Coronary artery (tissue), 2 donors: ENCODE measurements at regions not wholly inside any gene's neighbourhood (a gene's known extent, or its start where the extent isn't known, plus 50 kb on each side); places are given as distances from the start of the nearest gene placed in this dataset.

Source experiments
- DNase-seq: peaks from one replicate; pipeline ENCODE4 v3.0.0-alpha.2; 2017; ENCODE audit warnings: low spot score
- H3K27ac ChIP-seq, 2 donors: fragments of 200-600 bp; sonication (generic); one replicate each; pipeline ENCODE4 v1.5.1; 2016 to 2019
- H3K4me3 ChIP-seq: fragments of 200-600 bp; sonication (generic); 2 replicates; pipeline ENCODE4 v1.5.1; 2016; ENCODE audit warnings: mild to moderate bottlenecking, moderate library complexity
- TF ChIP-seq, protein P1 (sequence below): fragments of 200-600 bp; sonication (generic); IDR thresholded peaks from one replicate; pipeline ENCODE4 v1.5.1; 2019; ENCODE audit warnings: antibody characterized with exemption

DNA sequence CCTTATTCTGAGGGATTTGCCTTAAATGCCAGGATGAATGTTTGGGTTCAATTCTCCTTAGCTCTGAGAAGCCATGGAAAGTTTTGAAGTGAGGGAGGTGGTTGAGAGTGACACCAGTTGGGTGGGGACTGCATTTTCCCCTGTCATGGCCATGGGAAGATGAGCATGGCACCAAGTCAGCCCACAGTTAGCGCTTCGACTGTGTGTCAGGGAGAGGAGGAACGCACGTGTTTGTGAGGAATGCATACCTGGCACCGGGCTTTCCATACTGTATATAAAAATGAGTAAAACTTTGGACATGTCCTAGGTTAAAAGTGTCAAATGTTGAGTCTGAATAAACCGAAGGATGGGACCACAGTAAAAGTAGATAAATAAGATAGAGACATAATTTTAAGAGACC is 187.5 kb upstream of the KL start:
- Histone ChIP-seq H3K4me3 (no peak overlapping the region), H3K27ac (no peak overlapping the region)
- DNase-seq: no peak
- TF ChIP-seq, protein P1, sequence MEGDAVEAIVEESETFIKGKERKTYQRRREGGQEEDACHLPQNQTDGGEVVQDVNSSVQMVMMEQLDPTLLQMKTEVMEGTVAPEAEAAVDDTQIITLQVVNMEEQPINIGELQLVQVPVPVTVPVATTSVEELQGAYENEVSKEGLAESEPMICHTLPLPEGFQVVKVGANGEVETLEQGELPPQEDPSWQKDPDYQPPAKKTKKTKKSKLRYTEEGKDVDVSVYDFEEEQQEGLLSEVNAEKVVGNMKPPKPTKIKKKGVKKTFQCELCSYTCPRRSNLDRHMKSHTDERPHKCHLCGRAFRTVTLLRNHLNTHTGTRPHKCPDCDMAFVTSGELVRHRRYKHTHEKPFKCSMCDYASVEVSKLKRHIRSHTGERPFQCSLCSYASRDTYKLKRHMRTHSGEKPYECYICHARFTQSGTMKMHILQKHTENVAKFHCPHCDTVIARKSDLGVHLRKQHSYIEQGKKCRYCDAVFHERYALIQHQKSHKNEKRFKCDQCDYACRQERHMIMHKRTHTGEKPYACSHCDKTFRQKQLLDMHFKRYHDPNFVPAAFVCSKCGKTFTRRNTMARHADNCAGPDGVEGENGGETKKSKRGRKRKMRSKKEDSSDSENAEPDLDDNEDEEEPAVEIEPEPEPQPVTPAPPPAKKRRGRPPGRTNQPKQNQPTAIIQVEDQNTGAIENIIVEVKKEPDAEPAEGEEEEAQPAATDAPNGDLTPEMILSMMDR: no peak

DNA sequence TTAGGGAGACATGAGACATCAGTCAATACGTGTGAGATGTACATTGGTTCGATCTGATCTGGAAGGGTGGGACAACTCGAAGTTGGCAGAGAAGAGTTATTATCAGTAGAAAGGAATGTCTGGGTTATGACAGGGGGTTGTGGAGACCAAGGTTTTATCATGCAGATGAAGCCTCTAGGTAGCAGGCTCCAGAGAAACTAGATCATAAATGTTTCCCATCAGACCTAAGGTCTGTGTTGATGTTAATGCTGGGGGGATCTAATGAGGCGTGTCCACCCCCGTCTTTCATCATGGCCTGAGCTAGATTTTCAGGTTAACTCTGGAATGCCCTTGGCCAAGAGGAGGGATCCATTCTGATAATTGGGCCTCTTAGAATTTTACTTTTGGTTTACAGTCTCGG is 187.0 kb upstream of the KL start:
- TF ChIP-seq, protein P1: no peak
- no peak overlapping the region for H3K27ac ChIP-seq
- no peak for DNase-seq
- no peak overlapping the region for H3K4me3 ChIP-seq

DNA sequence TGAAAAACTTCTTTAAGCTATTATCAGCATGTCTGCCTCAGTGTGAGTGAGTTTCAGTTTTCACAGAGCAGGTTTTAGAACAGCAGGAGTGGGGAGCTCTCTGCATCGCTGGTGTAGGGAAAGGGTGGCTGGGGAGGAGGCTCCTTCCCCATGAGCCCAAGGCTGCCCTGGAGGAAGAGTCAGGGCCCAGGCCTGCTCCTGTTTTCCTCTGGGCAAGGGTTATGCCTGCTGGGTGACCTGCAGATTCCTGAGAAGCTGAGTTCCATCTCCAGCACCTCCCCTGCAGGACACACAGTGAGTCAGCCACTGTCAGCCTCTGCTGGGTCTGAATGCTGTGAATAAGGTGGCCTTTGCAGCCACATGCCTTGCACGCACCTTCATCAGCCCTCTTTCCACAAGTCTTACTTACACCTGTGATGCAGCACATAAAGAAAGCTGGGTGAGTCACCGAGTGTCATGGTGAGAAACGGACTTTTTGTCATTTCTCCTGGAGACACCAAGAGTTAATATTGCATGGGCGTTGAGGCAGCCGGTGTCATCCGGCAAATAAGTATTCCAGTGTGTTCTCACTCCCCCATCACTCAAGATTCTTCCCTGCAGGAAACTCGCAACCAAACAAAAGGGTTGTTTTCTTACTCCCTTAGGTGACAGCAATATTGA is 186.4 kb upstream of the KL start:
- DNase-seq: no peak
- TF ChIP-seq, protein P1: no peak
- Histone ChIP-seq H3K27ac (no peak overlapping the region), H3K4me3 (no peak overlapping the region)

DNA sequence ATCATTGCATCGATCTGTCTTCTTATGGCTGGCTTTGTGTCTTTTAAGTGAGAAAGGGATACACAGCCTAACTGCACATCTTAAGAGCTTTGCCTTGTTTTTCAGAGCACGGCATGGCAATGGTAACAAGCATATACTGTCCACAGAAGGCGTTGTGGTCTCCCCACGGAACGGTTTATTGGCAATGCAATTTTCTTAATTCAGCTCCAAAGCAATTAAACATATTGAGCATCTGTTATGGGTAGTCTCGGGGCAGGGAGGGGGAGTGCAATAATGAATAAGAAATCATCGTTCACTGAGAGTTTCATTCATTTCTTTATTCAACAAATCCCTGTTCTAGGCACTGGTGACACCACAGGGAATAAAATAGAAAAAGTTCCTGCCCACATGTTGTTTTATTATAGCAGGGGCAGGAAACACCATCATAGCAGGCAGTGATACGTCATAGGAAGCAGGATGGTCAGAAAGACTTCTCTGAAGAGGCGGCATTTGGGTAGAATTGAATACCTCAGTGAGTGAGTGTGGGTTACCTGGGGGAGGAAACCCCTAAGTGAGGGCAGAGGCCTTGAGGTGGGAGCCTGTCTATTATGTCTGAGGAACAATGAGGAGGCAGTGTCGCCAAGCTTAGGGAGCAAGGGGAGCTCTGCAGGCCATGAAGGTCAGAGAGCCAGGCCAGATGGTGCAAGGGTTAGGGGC is 185.7 kb upstream of the KL start:
- TF ChIP-seq, protein P1: no peak
- no peak for DNase-seq

DNA sequence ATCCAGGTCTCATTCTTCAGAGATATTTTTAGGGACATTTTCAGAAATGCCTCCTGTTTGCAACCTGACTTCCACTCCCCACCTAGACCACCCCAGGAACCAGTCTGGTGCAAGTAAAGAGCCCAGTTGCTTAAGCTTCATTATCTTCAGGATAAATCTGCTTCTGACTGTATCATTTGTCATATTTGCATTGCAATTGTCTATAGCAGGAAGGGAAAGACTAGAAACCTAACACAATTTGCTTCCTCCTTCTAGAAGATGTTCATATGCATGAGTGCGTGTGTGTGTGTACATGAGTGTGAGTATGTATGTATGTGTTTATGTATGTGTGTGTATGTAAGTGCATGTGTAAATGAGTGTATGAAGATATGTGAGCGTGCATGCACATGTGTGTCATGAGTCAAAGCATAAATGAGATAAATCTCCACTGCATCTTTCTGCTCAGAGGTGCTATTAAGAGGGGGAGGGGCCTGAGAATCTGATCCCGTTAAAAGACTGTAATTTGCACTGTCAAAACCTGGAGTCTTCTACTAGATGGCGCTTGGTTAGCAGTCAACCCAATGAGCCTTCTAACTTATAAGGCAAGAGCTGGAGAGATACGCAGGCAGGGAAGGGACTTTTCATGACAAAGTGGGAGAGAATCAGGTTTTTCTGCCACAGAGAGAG is 178.8 kb upstream of the KL start:
- TF ChIP-seq, protein P1: no peak
- DNase-seq: no peak
- H3K4me3 ChIP-seq: no peak overlapping the region
- H3K27ac ChIP-seq: no peak overlapping the region

More for the DNA sequence above, 185.7 kb upstream of the KL start:
- Histone ChIP-seq H3K27ac (no peak overlapping the region), H3K4me3 (no peak overlapping the region)

DNA sequence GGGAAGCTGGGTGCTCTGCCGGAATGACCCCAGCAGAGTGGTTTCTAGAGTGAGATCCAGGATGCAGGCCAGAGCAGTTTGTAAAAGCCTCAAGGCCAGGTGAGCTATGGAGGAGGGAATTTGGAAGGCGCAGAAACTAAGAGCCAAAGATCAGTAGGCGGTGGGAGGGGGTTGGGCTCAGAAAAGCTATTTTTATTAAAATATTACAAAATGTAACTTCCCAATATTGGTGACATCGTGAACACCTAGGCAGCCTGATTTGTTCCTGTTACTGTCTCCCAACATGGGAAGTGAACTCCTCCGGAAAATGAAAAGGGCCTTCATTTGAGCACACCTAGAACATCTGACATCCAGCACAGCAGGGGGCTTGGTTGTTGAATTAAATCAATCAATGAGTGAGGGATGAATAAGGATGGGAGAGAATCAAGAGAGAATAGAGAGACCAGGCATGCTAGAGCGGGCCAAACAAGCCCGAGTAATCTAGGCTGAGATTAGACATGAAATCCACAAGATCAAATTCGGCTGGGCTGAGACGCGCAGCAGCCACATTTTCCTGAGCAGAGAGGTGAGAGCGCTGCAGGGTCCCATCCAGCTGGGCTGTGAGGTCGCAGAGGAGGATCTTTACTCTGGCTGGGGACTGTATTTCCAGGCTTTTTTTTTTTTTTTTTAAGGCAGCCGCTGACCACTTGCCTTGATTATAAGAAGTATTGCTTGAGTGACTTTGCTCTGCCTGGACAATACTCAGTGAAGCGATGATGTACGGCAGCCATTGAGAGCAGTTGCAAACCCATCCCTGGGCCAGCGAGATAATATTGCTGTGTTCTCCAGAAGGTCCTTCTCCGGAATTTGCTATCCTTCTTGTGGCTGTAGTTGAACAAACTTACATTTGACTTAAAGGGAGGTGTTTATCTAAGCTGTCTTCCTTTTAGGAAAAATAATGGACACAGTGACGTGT is 178.0 kb upstream of the KL start:
- Histone ChIP-seq H3K4me3 (peak overlapping the region; percentile 22), H3K27ac (no peak overlapping the region)
- TF ChIP-seq, protein P1: no peak
- DNase-seq: no peak
